Fibroblast of the aortic adventitia (primary cell): ENCODE measurements at regions not wholly inside any gene's neighbourhood (a gene's known extent, or its start where the extent isn't known, plus 50 kb on each side); places are given as distances from the start of the nearest gene placed in this dataset.
"Not testable (repeated sequence)": the region's sequence is repeated elsewhere in the genome, so short reads cannot be mapped to it uniquely, and the experiment has no call there.

Experiments used
- DNase-seq: peaks from one replicate; pipeline ENCODE4 v3.0.0-alpha.2; 2010; ENCODE audit warnings: low read depth
- H3K4me3 ChIP-seq: 2 replicates; pipeline ENCODE4 v1.5.1; 2011; ENCODE audit warnings: low read depth, mild to moderate bottlenecking, control low read depth, low read length, moderate library complexity
- CTCF ChIP-seq: IDR thresholded peaks from 2 replicates; pipeline ENCODE4 v1.5.1; 2011; ENCODE audit warnings: mild to moderate bottlenecking, low read length, control low read depth, inconsistent platforms; ENCODE audit not compliant: insufficient read depth

- DNase-seq, result no peak
- H3K4me3 ChIP-seq, result no peak overlapping the region
- TF ChIP-seq CTCF, result no peak
These were observed 226.1 kb downstream of the COX18 start for GRCh38 chr4:72843466-72843865.

GRCh38 chr4:72842323-72842722, 227.2 kb downstream of the COX18 start:
- H3K4me3 ChIP-seq, result no peak overlapping the region
- DNase-seq, result peak; percentile 39
- no peak for TF ChIP-seq CTCF

DNA sequence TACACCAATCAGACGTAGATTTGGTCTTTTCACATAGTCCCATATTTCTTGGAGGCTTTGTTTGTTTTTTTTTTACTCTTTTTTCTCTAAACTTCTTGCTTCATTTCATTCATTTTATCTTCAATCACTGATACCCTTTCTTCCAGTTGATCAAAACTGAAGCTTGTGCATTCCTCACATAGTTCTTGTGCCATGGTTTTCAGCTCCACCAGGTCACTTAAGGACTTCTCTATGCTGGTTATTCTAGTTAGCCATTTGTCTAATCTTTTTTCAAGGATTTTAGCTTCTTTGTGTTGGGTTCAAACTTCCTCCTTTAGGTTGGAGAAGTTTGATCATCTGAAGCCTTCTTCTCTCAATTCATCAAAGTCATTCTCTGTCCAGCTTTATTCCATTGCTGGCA, 229.3 kb downstream of the COX18 start:
- H3K4me3 ChIP-seq, result not testable (repeated sequence)

GRCh38 chr4:72828864-72829263, 240.7 kb downstream of the COX18 start:
- DNase-seq, result no peak
- TF ChIP-seq CTCF, result no peak
- no peak overlapping the region for H3K4me3 ChIP-seq

More for the DNA sequence above, 229.3 kb downstream of the COX18 start:
- not testable (repeated sequence) for DNase-seq

- TF ChIP-seq CTCF, result no peak
- H3K4me3 ChIP-seq, result no peak overlapping the region
- no peak for DNase-seq
These were observed 241.5 kb downstream of the COX18 start for GRCh38 chr4:72827968-72828367.

DNA sequence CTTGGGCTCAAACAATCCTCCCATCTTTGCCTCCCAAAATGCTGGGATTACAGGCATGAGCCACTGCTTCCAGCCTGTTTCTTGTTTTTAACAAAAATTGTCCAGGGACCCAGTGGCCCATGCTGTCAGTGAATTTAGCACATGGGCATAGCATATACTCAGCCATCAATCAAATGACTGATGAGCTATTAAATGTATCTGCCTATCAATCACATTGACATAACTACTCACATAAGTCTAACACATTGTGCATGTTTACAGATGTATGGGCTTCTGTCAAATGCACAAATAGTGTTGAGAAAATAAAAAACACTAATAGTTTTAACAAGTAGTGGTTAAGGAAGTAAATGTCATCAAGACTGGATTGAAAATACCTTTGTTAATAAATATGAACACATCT, 249.4 kb downstream of the COX18 start:
- H3K4me3 ChIP-seq, result no peak overlapping the region
- TF ChIP-seq CTCF, result no peak
- no peak for DNase-seq

- H3K4me3 ChIP-seq, result no peak overlapping the region
- TF ChIP-seq CTCF, result no peak
- DNase-seq, result peak; percentile 59
These were observed 248.0 kb upstream of the ADAMTS3 start for GRCh38 chr4:72817012-72817411.
